Progenitor cell of endocrine pancreas (in vitro differentiated cells): ENCODE measurements at regions not wholly inside any gene's neighbourhood (a gene's known extent, or its start where the extent isn't known, plus 50 kb on each side); places are given as distances from the start of the nearest gene placed in this dataset.

Experiments
- DNase-seq: peaks from one replicate; pipeline ENCODE4 v3.0.0; 2021; ENCODE audit warnings: low spot score; ENCODE audit not compliant: unreplicated experiment
- H3K27ac Mint-ChIP-seq: 2 replicates; pipeline ENCODE4 v1.8.0; 2021; ENCODE audit warnings: mild to moderate bottlenecking, moderate library complexity, mixed read lengths
- H3K27me3 Mint-ChIP-seq: 2 replicates; pipeline ENCODE4 v1.8.0; 2021; ENCODE audit warnings: mixed read lengths
- H3K36me3 Mint-ChIP-seq: 2 replicates; pipeline ENCODE4 v1.8.0; 2022; ENCODE audit warnings: mixed read lengths; ENCODE audit not compliant: insufficient read depth
- H3K4me1 Mint-ChIP-seq: 2 replicates; pipeline ENCODE4 v1.8.0; 2021; ENCODE audit warnings: low read depth, mixed read lengths
- H3K4me3 Mint-ChIP-seq: 2 replicates; pipeline ENCODE4 v1.8.0; 2021; ENCODE audit warnings: low read depth, mild to moderate bottlenecking, moderate library complexity, mixed read lengths
- H3K9me3 Mint-ChIP-seq: 2 replicates; pipeline ENCODE4 v1.8.0; 2021; ENCODE audit warnings: low read depth, mixed read lengths
- CTCF ChIP-seq: fragments of 200-600 bp; sonication (generic); IDR thresholded peaks from one replicate; pipeline ENCODE4 v1.5.0; 2021; ENCODE audit warnings: antibody characterized with exemption, mild to moderate bottlenecking; ENCODE audit not compliant: unreplicated experiment

- no peak overlapping the region for H3K27ac Mint-ChIP-seq
- H3K27me3 Mint-ChIP-seq = no peaks in the 10 kb centered on the region
- H3K4me1 Mint-ChIP-seq = no peaks in the 10 kb centered on the region
- H3K36me3 Mint-ChIP-seq = no peaks in the 10 kb centered on the region
- no peak for TF ChIP-seq CTCF
- no peak overlapping the region for H3K4me3 Mint-ChIP-seq
- DNase-seq = no peak
- H3K9me3 Mint-ChIP-seq = peaks cover 11% of the 10 kb centered on the region
These were observed 50.1 kb upstream of the E2F7 start for GRCh38 chr12:77115471-77115870.
